ENCODE measurements at regions not wholly inside any gene's neighbourhood (a gene's known extent, or its start where the extent isn't known, plus 50 kb on each side); places are given as distances from the start of the nearest gene placed in this dataset.
"Not testable (repeated sequence)": the region's sequence is repeated elsewhere in the genome, so short reads cannot be mapped to it uniquely, and the experiment has no call there.

GRCh38 chr6:771683-772082 lies 78.7 kb upstream of the EXOC2 start:
- TF ChIP-seq, protein P1, sequence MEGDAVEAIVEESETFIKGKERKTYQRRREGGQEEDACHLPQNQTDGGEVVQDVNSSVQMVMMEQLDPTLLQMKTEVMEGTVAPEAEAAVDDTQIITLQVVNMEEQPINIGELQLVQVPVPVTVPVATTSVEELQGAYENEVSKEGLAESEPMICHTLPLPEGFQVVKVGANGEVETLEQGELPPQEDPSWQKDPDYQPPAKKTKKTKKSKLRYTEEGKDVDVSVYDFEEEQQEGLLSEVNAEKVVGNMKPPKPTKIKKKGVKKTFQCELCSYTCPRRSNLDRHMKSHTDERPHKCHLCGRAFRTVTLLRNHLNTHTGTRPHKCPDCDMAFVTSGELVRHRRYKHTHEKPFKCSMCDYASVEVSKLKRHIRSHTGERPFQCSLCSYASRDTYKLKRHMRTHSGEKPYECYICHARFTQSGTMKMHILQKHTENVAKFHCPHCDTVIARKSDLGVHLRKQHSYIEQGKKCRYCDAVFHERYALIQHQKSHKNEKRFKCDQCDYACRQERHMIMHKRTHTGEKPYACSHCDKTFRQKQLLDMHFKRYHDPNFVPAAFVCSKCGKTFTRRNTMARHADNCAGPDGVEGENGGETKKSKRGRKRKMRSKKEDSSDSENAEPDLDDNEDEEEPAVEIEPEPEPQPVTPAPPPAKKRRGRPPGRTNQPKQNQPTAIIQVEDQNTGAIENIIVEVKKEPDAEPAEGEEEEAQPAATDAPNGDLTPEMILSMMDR (IDR thresholded peaks at IDR 0.05) = not testable (repeated sequence)
- not testable (repeated sequence) for TF ChIP-seq POLR2A (IDR thresholded peaks at IDR 0.05)

All from ovary (tissue), 3 donors.